GM12872 (cell line): ENCODE measurements at regions not wholly inside any gene's neighbourhood (a gene's known extent, or its start where the extent isn't known, plus 50 kb on each side); places are given as distances from the start of the nearest gene placed in this dataset.

ENCODE experiments used
- CTCF ChIP-seq: IDR thresholded peaks from 3 replicates; pipeline ENCODE4 v1.5.1; 2011; ENCODE audit warnings: low read depth, mild to moderate bottlenecking, low read length, moderate library complexity; ENCODE audit not compliant: insufficient read depth

GRCh38 chrX:140944710-140945109 is 57.7 kb upstream of the SPANXB1 start:
- TF ChIP-seq CTCF, result no peak

GRCh38 chrX:140948827-140949226 is 53.6 kb upstream of the SPANXB1 start:
- no peak for TF ChIP-seq CTCF

- no peak for TF ChIP-seq CTCF
These were observed 53.2 kb upstream of the SPANXB1 start for GRCh38 chrX:140949233-140949632.
